ENCODE measurements at regions not wholly inside any gene's neighbourhood (a gene's known extent, or its start where the extent isn't known, plus 50 kb on each side); places are given as distances from the start of the nearest gene placed in this dataset.

GRCh38 chr10:3310016-3310784 lies 137.6 kb upstream of the PITRM1 start:
- no peak for DNase-seq (ENCODE audit: low spot score)

- no peak for DNase-seq (ENCODE audit: low spot score)
Measured at GRCh38 chr10:3306050-3306449, 133.5 kb upstream of the PITRM1 start.

GRCh38 chr10:3295582-3296151 lies 123.1 kb upstream of the PITRM1 start:
- DNase-seq (ENCODE audit: low spot score), result no peak

GRCh38 chr10:3294919-3295581 lies 122.5 kb upstream of the PITRM1 start:
- no peak for DNase-seq (ENCODE audit: low spot score)

GRCh38 chr10:3293581-3294431 lies 121.2 kb upstream of the PITRM1 start:
- no peak for DNase-seq (ENCODE audit: low spot score)

GRCh38 chr10:3292636-3293035 lies 120.1 kb upstream of the PITRM1 start:
- no peak for DNase-seq (ENCODE audit: low spot score)

GRCh38 chr10:3290550-3290949 lies 118.0 kb upstream of the PITRM1 start:
- no peak for DNase-seq (ENCODE audit: low spot score)

- DNase-seq (ENCODE audit: low spot score), result no peak
Measured at GRCh38 chr10:3287572-3288445, 115.2 kb upstream of the PITRM1 start.

- DNase-seq (ENCODE audit: low spot score), result no peak
Measured at GRCh38 chr10:3282674-3283017, 110.1 kb upstream of the PITRM1 start.

GRCh38 chr10:3281941-3282673 lies 109.5 kb upstream of the PITRM1 start:
- DNase-seq (ENCODE audit: low spot score), result no peak

- no peak for DNase-seq (ENCODE audit: low spot score)
Measured at GRCh38 chr10:3278771-3279170, 106.2 kb upstream of the PITRM1 start.

GRCh38 chr10:3277566-3277965 lies 105.0 kb upstream of the PITRM1 start:
- no peak for DNase-seq (ENCODE audit: low spot score)

- no peak for DNase-seq (ENCODE audit: low spot score)
Measured at GRCh38 chr10:3274414-3274813, 101.8 kb upstream of the PITRM1 start.

- no peak for DNase-seq (ENCODE audit: low spot score)
Measured at GRCh38 chr10:3273966-3274365, 101.4 kb upstream of the PITRM1 start.

GRCh38 chr10:3272300-3272699 lies 99.7 kb upstream of the PITRM1 start:
- no peak for DNase-seq (ENCODE audit: low spot score)

- no peak for DNase-seq (ENCODE audit: low spot score)
Measured at GRCh38 chr10:3271354-3272115, 99.0 kb upstream of the PITRM1 start.

- DNase-seq (ENCODE audit: low spot score), result no peak
Measured at GRCh38 chr10:3270577-3271316, 98.2 kb upstream of the PITRM1 start.

GRCh38 chr10:3268025-3268424 lies 95.4 kb upstream of the PITRM1 start:
- no peak for DNase-seq (ENCODE audit: low spot score)

GRCh38 chr10:3265088-3265487 lies 92.5 kb upstream of the PITRM1 start:
- DNase-seq (ENCODE audit: low spot score), result no peak

Data from CD4-positive, alpha-beta T cell treated with Interleukin-2 at 100 ng/mL for 4 hours (primary cell).